GM12865 (cell line): ENCODE measurements at regions not wholly inside any gene's neighbourhood (a gene's known extent, or its start where the extent isn't known, plus 50 kb on each side); places are given as distances from the start of the nearest gene placed in this dataset.

Experiments used
- DNase-seq: peaks from one replicate; pipeline ENCODE4 v3.0.0; 2010; ENCODE audit warnings: low read depth
- H3K4me3 ChIP-seq: 2 replicates; pipeline ENCODE4 v1.5.1; 2011; ENCODE audit warnings: mild to moderate bottlenecking, low read depth, low read length, control low read depth
- TF ChIP-seq, protein P1 (sequence below): IDR thresholded peaks from 2 replicates; pipeline ENCODE4 v1.5.1; 2011; ENCODE audit warnings: low read length, control low read depth, low read depth, inconsistent platforms; ENCODE audit not compliant: insufficient read depth; ENCODE audit errors: missing control alignments

DNA sequence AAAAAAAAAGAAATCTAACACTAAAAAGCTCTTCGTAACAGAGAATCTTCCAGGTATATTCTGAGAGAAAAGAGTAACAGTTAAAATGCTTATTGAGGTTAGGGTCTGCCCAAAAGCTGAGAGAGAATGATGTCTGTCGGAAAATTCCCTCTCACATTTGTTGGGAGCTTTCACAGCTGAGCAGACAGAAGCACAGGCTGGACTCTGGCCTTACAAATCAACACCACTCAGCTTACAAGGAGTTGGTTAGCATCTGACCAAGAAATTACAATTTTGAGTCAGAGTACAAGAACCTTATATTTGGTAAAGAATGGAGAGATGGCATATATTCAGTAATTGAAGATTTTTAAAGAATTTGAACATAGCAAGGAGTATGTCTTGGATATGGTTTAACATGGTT, 1561.0 kb upstream of the RAG2 start:
- no peak for DNase-seq
- H3K4me3 ChIP-seq, result no peak overlapping the region
- TF ChIP-seq, protein P1, sequence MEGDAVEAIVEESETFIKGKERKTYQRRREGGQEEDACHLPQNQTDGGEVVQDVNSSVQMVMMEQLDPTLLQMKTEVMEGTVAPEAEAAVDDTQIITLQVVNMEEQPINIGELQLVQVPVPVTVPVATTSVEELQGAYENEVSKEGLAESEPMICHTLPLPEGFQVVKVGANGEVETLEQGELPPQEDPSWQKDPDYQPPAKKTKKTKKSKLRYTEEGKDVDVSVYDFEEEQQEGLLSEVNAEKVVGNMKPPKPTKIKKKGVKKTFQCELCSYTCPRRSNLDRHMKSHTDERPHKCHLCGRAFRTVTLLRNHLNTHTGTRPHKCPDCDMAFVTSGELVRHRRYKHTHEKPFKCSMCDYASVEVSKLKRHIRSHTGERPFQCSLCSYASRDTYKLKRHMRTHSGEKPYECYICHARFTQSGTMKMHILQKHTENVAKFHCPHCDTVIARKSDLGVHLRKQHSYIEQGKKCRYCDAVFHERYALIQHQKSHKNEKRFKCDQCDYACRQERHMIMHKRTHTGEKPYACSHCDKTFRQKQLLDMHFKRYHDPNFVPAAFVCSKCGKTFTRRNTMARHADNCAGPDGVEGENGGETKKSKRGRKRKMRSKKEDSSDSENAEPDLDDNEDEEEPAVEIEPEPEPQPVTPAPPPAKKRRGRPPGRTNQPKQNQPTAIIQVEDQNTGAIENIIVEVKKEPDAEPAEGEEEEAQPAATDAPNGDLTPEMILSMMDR, result no peak

DNA sequence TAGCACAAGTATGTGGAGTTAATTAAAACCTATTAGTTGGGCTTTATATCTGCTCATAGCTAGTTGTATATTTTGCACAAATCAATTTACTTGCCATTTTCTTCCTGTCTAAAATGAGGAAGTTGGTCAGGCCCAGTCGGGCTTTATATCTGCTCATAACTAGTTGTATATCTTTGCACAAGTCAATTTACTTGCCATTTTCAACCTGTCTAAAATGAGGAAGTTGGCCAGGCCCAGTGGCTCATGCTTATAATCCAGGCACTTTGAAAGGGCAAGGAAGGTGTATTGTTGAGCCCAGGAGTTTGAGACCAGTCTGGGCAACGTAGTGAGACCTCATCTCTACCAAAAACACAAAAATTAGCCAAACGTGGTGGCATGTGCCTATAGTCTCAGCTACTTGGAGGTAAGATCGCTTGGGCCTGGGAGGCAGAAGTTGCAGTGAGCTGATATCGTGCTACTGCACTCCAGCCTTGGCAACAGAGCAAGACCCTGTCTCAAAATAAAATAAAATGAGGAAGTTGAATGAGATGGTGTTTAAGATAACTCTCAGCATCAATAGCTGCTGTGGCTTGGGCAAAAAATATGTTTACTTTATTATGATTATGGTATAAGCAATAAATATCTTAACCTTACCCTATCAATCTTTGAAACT, 1558.6 kb upstream of the RAG2 start:
- no peak for DNase-seq
- TF ChIP-seq, protein P1, result no peak
- H3K4me3 ChIP-seq, result no peak overlapping the region

DNA sequence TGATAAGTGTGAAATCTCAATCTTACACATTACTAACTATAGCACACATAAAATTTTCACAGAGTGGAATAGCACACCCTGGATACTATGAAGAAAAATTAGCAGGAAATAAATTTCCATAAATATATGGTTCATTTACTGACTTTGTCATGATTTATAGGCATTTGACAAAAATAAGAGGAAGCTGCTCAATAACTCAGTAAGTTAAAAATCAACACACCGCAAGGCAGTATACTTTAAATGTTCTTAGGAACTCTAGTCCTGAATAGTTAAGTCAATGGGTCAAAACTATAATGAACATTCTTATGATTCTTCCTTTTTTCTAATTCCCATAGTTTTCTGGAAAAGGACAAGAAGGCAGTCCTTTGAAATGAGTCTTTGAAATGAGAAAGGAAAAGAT, 1557.8 kb upstream of the RAG2 start:
- H3K4me3 ChIP-seq, result no peak overlapping the region
- TF ChIP-seq, protein P1, result no peak
- DNase-seq, result no peak

DNA sequence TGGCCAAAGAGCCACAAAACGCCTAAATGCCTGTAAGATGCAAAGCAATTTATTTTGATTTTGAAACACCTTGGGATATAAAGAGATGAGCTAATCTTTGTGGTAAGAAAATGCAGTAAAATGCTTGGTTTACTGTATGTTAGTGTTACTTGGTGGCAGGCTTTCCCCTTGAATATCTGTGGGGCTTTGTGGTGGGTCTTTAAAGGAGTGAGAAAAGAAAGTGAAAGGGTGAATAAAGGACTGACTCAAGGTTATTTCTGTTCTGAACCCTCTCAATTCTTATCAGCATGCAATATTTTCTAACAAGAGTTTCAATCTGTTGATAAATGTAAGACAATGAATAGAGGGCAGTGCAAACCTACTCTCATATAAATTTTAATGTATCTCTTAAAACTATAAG, 1555.9 kb upstream of the RAG2 start:
- TF ChIP-seq, protein P1, result no peak
- H3K4me3 ChIP-seq, result no peak overlapping the region
- no peak for DNase-seq

DNA sequence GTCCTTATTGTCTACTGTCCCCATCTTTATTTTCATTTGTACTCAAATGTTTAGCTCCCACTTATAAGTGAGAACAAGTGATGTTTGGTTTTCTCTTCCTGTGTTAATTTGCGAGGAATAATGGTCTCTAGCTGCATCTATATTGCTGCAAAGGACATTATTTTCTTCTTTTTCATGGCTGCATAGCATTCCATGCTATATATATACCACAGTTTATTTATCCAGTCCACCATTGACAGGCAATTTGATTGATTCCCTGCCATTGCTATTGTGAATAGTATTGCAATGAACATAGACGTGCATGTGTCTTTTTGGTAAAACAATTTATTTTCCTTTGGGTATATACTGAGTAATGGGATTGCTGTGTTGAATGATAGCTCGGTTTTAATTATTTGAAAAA, 1545.8 kb upstream of the RAG2 start:
- TF ChIP-seq, protein P1, result no peak

DNA sequence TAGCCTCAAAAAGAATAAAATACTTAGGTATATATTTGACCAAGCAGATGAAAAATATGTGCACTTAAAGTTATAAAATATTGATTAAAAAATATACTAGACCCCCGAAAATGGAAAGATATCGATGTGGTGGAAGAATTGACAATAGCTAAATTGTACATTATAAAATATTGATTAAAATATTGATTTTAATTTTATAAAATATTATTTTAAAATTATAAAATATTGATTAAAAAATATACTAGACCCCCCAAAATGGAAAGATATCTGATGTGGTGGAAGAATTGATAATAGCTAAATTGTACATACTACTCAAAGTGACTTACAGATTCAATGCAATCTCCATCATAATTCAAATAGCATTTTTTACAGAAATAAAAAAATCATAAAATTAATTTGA, 1540.9 kb upstream of the RAG2 start:
- no peak for DNase-seq
- TF ChIP-seq, protein P1, result no peak
- H3K4me3 ChIP-seq, result no peak overlapping the region

More for the DNA sequence above, 1545.8 kb upstream of the RAG2 start:
- H3K4me3 ChIP-seq, result no peak overlapping the region
- no peak for DNase-seq

DNA sequence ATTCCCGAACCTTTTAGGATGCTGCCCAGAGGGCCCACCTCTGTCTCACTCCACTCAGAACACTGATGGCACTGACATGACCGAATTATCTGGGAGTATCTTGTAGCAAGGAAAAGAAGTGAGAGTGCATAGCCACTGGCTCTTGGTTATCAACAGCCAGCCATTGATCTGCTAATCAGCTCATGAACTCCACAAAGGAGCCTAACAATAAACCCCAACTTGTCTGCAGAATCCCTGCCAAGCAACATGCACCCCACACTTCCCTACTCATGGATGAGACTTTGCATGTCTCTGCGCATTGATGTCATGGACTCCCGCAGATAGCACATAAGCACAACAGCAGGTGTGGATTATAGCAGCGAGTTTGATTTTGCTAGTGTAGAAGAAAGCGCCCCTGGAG, 1538.9 kb upstream of the RAG2 start:
- no peak overlapping the region for H3K4me3 ChIP-seq
- TF ChIP-seq, protein P1, result no peak
- DNase-seq, result no peak
